Endothelial cell of umbilical vein (primary cell): ENCODE measurements at regions not wholly inside any gene's neighbourhood (a gene's known extent, or its start where the extent isn't known, plus 50 kb on each side); places are given as distances from the start of the nearest gene placed in this dataset.

ENCODE experiments used
- BruUV-seq: library from RNA; stranded (reverse); fragments of 400-500 nt; replicated peaks from 2 replicates; lab custom pipeline; 2021; lab: Mats Ljungman, UMichigan
- CTCF ChIA-PET: fragments of 300-600, 350-600 bp; sonication (Branson Sonifier 250); formaldehyde crosslinking; loops from one replicate; lab custom pipeline; 2021; ENCODE audit warnings: antibody characterized with exemption, inconsistent platforms; lab: Charles Lee
- POLR2A ChIA-PET: fragments of 300-600, 350-600 bp; sonication (Branson Sonifier 250); formaldehyde crosslinking; loops from one replicate; lab custom pipeline; 2021; ENCODE audit warnings: antibody characterized with exemption, inconsistent platforms; lab: Charles Lee
- DNase-seq: peaks from one replicate; pipeline ENCODE4 v3.0.0-alpha.2; 2011; ENCODE audit warnings: low read depth, low spot score
- FAIRE-seq: peaks from 2 replicates; lab custom pipeline; 2011; peaks lifted over from hg19 to GRCh38; lab: Jason Lieb, UNC
- H2AFZ ChIP-seq: 2 replicates; pipeline ENCODE4 v1.6.0; 2012; ENCODE audit warnings: low read depth, low read length, control low read depth, inconsistent platforms
- H3K27ac ChIP-seq: 2 replicates; pipeline ENCODE4 v1.5.1; 2011; ENCODE audit warnings: low read depth, mild to moderate bottlenecking, control low read depth, low read length, moderate library complexity; ENCODE audit not compliant: insufficient read depth
- H3K27me3 ChIP-seq, 2 experiments: 2 replicates each; pipeline versions ENCODE4 v1.6.0 to v1.6.1; 2011; ENCODE audit warnings: low read length in 2 of 2, mixed read lengths in 1 of 2; ENCODE audit not compliant: control insufficient read depth in 2 of 2, insufficient read depth in 2 of 2
- H3K36me3 ChIP-seq, 2 experiments: 2 replicates in 1 of 2; 3 replicates in 1 of 2; pipeline ENCODE4 v1.5.1; 2011; ENCODE audit warnings: low read length in 2 of 2, mild to moderate bottlenecking in 1 of 2, moderate library complexity in 1 of 2; ENCODE audit not compliant: control insufficient read depth in 2 of 2, insufficient read depth in 2 of 2; ENCODE audit errors: extremely low read depth in 1 of 2
- H3K4me1 ChIP-seq: 3 replicates; pipeline ENCODE4 v1.5.1; 2011; ENCODE audit warnings: mild to moderate bottlenecking, low read length; ENCODE audit not compliant: control insufficient read depth, insufficient read depth; ENCODE audit errors: extremely low read depth
- H3K4me2 ChIP-seq: 2 replicates; pipeline ENCODE4 v1.6.1; 2011; ENCODE audit warnings: low read length, control low read depth, mixed read lengths; ENCODE audit not compliant: insufficient read depth
- H3K4me3 ChIP-seq, 3 experiments: fragments of 200-600 bp in 1 of 3; sonication (generic), shearing (Covaris generic) in 1 of 3; replicated peaks in 1 of 3; 2 replicates each; pipeline ENCODE4 v1.5.1; 2011 to 2016; ENCODE audit warnings: control low read depth in 3 of 3, low read length in 3 of 3, mild to moderate bottlenecking in 2 of 3, inconsistent platforms in 1 of 3, low read depth in 1 of 3, moderate library complexity in 1 of 3; ENCODE audit not compliant: insufficient read depth in 1 of 3
- H3K79me2 ChIP-seq: 2 replicates; pipeline ENCODE4 v1.6.0; 2012; ENCODE audit warnings: low read length, inconsistent platforms; ENCODE audit not compliant: control insufficient read depth, insufficient read depth
- H3K9ac ChIP-seq: replicated peaks from 2 replicates; pipeline ENCODE3; 2011; ENCODE audit warnings: low read length, control low read depth; ENCODE audit not compliant: insufficient read depth; ENCODE audit errors: extremely low read depth
- H3K9me1 ChIP-seq: replicated peaks from 3 replicates; pipeline ENCODE4 v1.6.0; 2011; ENCODE audit warnings: mild to moderate bottlenecking, low read length; ENCODE audit not compliant: control insufficient read depth, insufficient read depth; ENCODE audit errors: extremely low read depth
- H3K9me3 ChIP-seq: replicated peaks from 2 replicates; pipeline ENCODE4 v1.5.1; 2012; ENCODE audit warnings: low read length, inconsistent platforms; ENCODE audit not compliant: control insufficient read depth, insufficient read depth
- H4K20me1 ChIP-seq: replicated peaks from 2 replicates; pipeline ENCODE3; 2011; ENCODE audit warnings: mild to moderate bottlenecking, low read length; ENCODE audit not compliant: control insufficient read depth, insufficient read depth; ENCODE audit errors: extremely low read depth
- CTCF ChIP-seq, 2 donors: IDR thresholded peaks; 1 replicate in 1 of 2; 2 replicates in 1 of 2; pipeline ENCODE4 v1.5.1; 2011; ENCODE audit warnings: low read length in 2 of 2, mild to moderate bottlenecking in 2 of 2, moderate library complexity in 2 of 2, control low read depth in 1 of 2, inconsistent platforms in 1 of 2, low read depth in 1 of 2; ENCODE audit not compliant: insufficient read depth in 1 of 2; ENCODE audit errors: extremely low read depth in 1 of 2
- EZH2 ChIP-seq: IDR thresholded peaks from 2 replicates; pipeline ENCODE4 v1.6.1; 2012; ENCODE audit warnings: borderline replicate concordance, low read depth, mild to moderate bottlenecking, moderate library complexity, low read length, inconsistent platforms; ENCODE audit not compliant: severe bottlenecking
- FOS ChIP-seq: IDR thresholded peaks from 2 replicates; pipeline ENCODE4 v1.6.1; 2011; ENCODE audit warnings: mild to moderate bottlenecking, low read length, moderate library complexity, borderline replicate concordance; ENCODE audit not compliant: insufficient read depth
- GATA2 ChIP-seq: IDR thresholded peaks from 2 replicates; pipeline ENCODE4 v1.7.0; 2011; ENCODE audit warnings: low read depth, mild to moderate bottlenecking, moderate library complexity, mixed read lengths, low read length; ENCODE audit not compliant: insufficient read length, insufficient read depth
- JUN ChIP-seq: IDR thresholded peaks from 2 replicates; pipeline ENCODE4 v1.6.1; 2011; ENCODE audit warnings: borderline replicate concordance, low read depth; ENCODE audit not compliant: insufficient read length, insufficient read depth
- MAX ChIP-seq: IDR thresholded peaks from 2 replicates; pipeline ENCODE4 v1.6.1; 2011; ENCODE audit not compliant: insufficient read depth, insufficient read length
- MYC ChIP-seq: IDR thresholded peaks from one replicate; pipeline ENCODE4 v1.6.1; 2011; ENCODE audit warnings: mild to moderate bottlenecking, low read depth, low read length
- POLR2A ChIP-seq: IDR thresholded peaks from 2 replicates; pipeline ENCODE4 v1.6.1; 2012; ENCODE audit warnings: low read depth, mild to moderate bottlenecking, control low read depth, low read length
- POLR2AphosphoS5 ChIP-seq: IDR thresholded peaks from 2 replicates; pipeline ENCODE4 v1.6.1; 2012; ENCODE audit warnings: low read depth, mild to moderate bottlenecking, control low read depth, low read length, moderate library complexity; ENCODE audit not compliant: insufficient read depth
- dilution Hi-C: fragments of 300-500 bp; cut with MboI; formaldehyde crosslinking; loops from one replicate; pipeline ENCODE4 v1.15.0; 2019; ENCODE audit warnings: low sequenced_read_pairs; ENCODE audit not compliant: extremely low pct_ligation_motif_present
- intact Hi-C: fragments of 100-400 bp; cut with micrococcal nuclease; formaldehyde crosslinking; loops from one replicate; pipeline ENCODE4 v1.10.0; 2022

GRCh38 chr1:219783605-219784235 lies 144.6 kb downstream of the SLC30A10 start:
- ChIA-PET CTCF (no interaction called here), POLR2A (no interaction called here)

More at GRCh38 chr1:219783605-219784235, 144.6 kb downstream of the SLC30A10 start:
- intact Hi-C loops (no loop called here), dilution Hi-C loops (no loop called here)
- H3K27ac ChIP-seq: no peak overlapping the region
- H3K9me1 ChIP-seq: no peaks in the 10 kb centered on the region
- H3K9ac ChIP-seq: no peak overlapping the region
- H3K36me3 ChIP-seq: no peaks in the 10 kb centered on the region
- TF ChIP-seq GATA2: no peak
- no peak for TF ChIP-seq POLR2AphosphoS5
- TF ChIP-seq POLR2A: no peak
- no peak for TF ChIP-seq FOS
- no peak for TF ChIP-seq EZH2
- no peak for TF ChIP-seq MAX
- TF ChIP-seq MYC: no peak
- TF ChIP-seq CTCF (IDR thresholded peaks at IDR 0.05; ENCODE audit: extremely low read depth in 1 of 2, insufficient read depth in 1 of 2, low read depth in 1 of 2, low read length in 2 of 2): no peak
- no peak for TF ChIP-seq JUN
- H3K27me3 ChIP-seq: no peaks in the 10 kb centered on the region
- H3K9me3 ChIP-seq: no peaks in the 10 kb centered on the region
- H3K4me3 ChIP-seq: no peak overlapping the region
- H3K4me1 ChIP-seq: no peaks in the 10 kb centered on the region
- H4K20me1 ChIP-seq: no peaks in the 10 kb centered on the region
- H2AFZ ChIP-seq: no peak overlapping the region
- no peaks in the 10 kb centered on the region for H3K79me2 ChIP-seq
- no peak for FAIRE-seq
- no peak for DNase-seq
- H3K4me2 ChIP-seq: no peak overlapping the region
- BruUV-seq: no TSS peak
